DMS 273 (cell line): ENCODE measurements at regions not wholly inside any gene's neighbourhood (a gene's known extent, or its start where the extent isn't known, plus 50 kb on each side); places are given as distances from the start of the nearest gene placed in this dataset.
A peak's percentile ranks its signal among the peaks of the same experiment; 100 is the strongest.
"Not testable (repeated sequence)": the region's sequence is repeated elsewhere in the genome, so short reads cannot be mapped to it uniquely, and the experiment has no call there.

ENCODE experiments used
- DNase-seq: peaks from one replicate; lab custom pipeline; 2025; ENCODE audit not compliant: unreplicated experiment; lab: John Stamatoyannopoulos, UW

DNA sequence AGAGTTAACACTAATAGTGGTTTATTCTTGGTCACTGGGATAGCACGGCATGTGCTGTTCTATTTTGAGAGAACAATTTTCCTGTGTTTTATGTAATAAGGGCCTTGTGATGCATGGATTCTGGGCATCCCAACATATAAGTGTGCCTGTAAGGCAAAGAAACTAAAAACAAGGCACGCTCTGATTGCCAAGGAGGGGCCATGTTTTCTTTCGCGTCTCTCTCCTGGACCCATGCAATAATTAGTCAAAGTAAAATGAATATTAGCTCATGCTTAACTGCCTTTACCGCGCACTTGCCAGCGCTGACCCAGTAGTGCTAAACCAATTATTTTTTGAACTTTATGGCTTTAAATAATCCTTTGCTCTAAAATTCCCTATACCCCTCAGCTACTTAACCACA lies 140.9 kb downstream of the PSAT1 start:
- no peak for DNase-seq

- no peak for DNase-seq
Observed at GRCh38 chr9:78438211-78438610, 141.3 kb downstream of the PSAT1 start.

GRCh38 chr9:78438780-78439179 lies 141.9 kb downstream of the PSAT1 start:
- no peak for DNase-seq

DNA sequence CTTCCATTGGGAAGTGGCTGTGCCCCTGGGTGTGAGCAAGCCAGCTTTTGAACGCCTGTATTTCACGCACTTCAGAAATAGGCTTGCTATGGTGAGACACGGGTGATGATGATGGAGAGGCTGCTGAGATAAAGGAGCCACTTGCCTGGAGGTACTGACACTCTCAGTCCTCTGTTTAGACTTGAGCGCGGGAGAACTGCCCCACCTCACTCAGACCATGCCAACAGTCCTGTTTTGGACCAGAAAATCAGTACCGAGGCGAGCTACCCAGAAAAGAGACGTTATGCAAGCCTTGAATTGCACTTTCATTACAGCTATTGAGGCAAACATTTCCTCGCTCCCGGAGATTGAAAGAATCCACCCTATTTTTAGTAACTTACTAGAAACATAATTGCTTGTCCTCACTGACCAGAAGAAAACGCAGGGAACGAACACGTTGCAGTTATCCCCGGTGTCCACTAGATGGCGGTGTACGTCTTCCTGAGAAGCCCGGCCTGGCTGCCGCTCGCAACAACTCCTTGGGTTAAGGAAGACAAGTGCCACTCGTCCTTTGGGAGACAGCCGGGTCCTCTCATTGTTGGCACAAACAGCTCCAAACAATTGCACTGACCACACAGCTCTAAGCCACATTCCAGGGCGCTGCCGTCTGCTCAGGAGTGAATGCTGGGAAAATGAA lies 142.4 kb downstream of the PSAT1 start:
- DNase-seq, result peak; percentile 86

DNA sequence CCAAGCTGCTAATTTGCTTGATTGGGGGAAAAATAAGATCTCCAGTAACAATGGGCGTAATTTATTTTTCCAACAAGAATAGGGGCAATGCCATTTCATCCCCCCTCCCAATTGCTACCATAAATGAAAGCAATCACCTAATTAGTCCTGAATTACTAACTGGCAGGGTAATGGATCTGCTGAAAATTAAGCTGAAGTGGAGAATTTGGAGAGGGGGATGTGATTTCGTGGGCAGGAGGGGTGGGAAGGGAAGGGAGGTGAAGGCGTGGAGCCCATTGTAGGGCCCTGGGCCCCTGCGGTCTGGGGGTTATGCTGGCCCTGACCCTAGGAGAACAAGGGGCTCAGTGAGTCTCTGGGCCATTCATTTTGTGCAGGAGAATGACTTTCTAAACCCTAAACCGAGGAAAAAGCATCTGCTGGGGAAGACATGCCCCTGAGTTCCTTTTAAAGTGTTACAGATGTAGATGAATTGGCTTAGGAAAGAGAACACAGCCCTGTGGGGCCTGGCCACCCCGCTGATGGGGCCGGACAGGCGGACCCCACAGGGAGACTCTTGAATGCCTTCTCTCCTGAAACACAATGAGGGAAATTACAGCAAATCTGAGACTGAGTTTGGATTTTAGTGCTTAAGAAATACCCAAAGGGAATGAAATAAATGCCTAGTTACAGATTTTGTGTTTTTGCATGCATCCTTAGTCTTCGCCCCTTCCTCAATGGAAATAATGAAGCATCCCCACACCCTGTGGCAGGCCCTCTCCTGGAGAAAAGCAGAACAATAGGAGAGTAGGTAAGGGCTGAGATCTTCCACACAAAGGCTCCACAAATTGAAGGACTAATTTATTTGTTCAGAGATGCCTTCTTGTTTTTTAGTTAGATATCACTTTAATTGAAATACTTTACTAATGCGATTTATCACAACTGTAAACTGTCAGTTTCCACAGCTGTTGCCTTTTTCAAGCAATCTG lies 143.2 kb downstream of the PSAT1 start:
- no peak for DNase-seq

- no peak for DNase-seq
Observed at GRCh38 chr9:78441396-78441795, 144.5 kb downstream of the PSAT1 start.

GRCh38 chr9:78441822-78442431 lies 145.0 kb downstream of the PSAT1 start:
- DNase-seq, result no peak

GRCh38 chr9:78442577-78442976 lies 145.7 kb downstream of the PSAT1 start:
- DNase-seq, result not testable (repeated sequence)

- no peak for DNase-seq
Observed at GRCh38 chr9:78443946-78444345, 147.0 kb downstream of the PSAT1 start.

DNA sequence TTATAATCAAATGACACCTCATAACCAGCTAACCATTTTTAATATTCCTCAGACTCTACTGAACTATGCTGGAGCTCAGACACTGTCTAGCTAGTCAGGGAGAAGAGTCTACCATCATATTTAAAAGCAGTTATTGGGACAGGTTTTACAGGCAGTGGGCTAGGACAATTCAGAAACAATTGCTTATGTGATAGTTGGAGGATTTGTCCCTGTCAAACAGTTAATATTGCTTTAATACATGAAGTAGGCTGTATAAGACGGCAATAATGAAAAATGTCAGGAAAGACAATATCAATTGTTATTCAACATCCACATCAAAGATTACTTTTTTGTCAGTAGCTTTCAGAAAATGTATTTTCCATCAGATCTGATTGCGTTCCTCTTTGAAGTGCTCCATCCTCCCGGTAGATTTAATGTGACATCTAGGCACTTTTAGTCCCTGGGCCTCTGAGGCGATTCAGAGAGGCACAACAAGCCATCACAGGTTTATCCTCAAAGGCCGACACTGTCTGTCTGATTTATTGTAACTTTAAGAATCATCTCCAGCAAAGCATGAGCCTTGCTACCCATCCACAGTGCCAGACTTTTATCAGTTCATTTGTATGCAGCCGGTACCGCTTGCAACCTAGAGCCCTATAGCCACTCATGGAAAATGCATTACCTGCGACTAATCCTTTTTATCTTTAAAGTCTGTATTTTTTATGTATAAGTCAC lies 152.2 kb downstream of the PSAT1 start:
- no peak for DNase-seq

- no peak for DNase-seq
Observed at GRCh38 chr9:78453450-78453849, 156.5 kb downstream of the PSAT1 start.

DNA sequence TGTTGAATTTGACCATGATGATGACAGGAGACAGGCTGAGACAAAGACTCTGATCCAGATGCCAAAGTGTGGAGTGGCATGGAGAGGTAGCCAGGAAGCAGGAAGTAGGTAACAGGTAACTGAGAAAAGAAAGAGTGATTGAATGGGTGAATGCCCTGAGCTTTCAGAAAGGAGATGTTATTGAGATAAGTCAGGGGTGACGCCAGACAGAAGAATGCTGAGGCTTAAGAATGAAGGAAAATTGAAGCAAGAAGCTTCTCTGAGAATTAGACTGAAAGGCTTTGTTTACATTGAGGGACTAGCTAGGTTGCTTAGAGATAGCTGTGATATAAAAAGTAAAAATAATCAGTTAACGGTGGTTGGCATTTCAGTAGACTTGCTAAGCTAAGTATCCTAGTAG lies 165.7 kb downstream of the PSAT1 start:
- DNase-seq, result no peak

- DNase-seq, result no peak
Observed at GRCh38 chr9:78463750-78464149, 166.8 kb downstream of the PSAT1 start.

DNA sequence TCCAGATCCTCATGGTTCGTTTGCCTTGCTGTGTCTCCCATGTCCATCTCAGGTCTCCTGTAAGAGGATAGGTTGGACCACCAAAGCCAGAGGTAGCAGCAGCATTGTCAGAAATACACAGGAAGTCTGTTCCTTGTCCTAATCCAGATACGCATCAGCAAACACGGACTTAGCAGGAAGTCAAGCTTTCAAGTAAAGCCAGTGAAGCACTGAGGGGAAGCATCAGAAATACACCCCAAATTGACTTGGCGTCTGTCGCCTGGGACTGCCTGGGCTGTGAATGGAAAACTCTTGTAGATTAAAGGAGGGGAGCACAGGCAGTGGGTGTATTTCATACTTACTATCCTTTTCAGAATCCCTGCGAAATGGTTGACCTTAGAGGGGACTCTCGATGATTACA lies 171.3 kb downstream of the PSAT1 start:
- DNase-seq, result no peak

DNA sequence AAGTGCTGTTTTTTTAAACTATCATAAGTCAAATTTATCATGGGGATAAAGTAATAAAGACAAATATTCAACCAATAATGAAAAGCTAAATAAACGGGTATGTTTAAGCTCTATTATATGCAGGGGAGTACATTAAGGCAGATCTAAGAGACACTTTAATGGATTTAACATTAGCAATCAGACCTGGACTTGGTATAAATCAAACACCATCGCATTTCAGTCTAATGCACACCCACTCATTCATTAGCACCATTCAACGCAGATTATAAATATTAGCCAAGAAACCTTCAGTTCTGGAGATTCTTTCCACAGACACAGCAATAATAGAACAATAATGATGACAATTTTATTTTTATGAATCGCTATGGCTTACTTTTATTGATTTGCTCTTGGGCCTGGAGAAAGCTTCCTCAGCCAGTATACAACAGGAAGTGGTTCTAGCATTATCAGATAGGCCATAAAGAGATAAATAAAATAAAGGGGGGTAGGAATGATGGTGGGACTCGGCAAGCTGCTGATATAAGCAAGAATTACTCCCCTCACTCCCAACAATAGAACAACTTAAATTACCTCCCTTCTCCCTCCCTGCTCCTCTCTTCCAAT lies 172.2 kb downstream of the PSAT1 start:
- no peak for DNase-seq

DNA sequence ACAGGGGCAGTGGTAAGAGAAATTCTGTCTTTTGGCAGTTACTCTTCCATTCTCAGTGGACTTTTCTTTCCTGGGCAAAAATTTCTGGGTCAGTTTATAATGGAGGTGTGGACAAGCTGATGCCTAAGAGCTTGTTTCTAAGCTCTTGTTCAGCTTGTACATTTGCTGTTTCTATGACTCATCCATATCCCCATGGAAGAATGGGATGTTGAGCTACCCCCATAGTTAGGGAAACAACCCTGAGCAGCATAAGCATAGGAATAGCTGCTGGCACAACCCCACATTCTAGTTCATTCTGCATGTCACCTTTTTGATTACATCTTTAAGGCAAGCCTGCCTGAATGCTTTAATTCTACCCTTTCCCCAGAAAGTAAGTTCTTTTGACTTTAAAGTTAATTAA lies 173.3 kb downstream of the PSAT1 start:
- no peak for DNase-seq

DNA sequence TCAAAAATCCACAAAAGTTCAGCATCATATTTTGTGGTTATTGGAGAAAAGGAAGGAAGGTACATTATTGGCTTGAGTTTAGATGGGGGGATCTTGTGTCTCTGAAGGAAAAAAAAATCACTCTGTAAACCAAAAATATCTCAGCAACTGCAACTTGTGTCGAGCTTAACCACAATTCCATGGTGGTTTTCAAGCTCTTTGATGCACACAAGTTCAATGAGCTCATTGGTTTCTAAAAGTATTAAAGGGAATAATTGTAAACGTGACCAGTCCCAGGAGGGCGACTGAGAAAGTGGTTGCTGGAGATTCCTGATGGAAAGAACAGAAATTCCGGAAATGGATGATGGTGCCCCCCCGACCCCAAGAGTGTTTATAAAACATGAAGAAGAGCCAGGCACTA lies 173.8 kb downstream of the PSAT1 start:
- DNase-seq, result no peak

GRCh38 chr9:78472111-78472510 lies 175.2 kb downstream of the PSAT1 start:
- DNase-seq, result no peak

GRCh38 chr9:78479441-78479840 lies 182.5 kb downstream of the PSAT1 start:
- DNase-seq, result no peak

DNA sequence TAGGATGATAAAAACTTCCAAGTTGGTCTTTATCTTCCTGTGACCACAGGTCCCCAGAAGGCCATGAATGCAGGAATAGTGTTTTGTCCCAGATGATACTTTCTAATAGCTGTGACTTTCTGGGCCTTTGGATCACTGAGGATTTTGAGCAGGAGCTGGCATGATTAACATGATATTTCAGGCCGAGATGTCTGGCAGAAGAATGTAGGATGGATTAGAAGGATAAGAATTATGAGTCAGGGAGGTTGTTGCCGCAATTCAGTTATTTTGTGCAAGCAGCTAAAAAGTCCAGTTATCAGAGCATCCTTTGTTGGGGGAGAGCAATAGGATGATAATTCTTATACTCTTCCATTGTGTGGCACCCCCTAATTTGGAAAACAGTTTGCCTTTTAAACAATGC lies 189.7 kb downstream of the PSAT1 start:
- no peak for DNase-seq

DNA sequence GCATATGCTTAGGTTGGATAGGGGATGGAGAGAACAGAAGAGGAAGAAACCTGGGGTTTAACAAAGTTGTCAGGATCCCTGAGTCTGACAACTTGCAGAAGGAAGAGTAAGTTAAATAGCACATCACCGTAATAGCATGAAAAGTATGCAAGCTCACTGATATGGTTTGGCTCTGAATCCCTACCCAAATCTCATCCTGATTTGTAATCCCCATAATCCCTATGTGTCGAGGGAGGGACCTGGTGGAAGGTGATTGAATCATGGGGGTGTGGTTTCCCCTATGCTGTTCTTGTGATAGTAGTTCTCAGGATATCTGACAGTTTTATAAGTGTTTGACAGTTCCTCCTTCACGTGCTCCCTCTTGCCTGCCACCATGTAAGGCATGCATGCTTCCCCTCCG lies 193.3 kb downstream of the PSAT1 start:
- DNase-seq, result no peak
